ENCODE measurements at regions not wholly inside any gene's neighbourhood (a gene's known extent, or its start where the extent isn't known, plus 50 kb on each side); places are given as distances from the start of the nearest gene placed in this dataset.

DNA sequence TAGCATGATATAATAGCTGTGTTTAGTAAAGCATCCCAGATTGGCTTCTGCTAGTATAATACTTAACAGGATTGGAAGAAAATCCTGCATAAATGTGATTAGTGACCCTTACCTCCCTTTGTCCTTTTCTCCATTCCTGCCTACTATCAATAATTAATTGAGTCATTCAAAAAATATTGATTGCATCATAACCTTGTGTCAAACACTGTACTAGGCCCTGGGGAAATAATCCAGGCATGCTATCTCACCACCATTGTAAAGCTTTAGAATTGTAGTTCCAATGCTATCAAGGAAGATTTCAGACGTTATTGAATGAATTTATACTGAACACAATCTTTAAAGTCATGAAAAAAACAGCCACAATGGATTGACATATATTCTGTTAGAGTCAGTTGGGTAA is 378.6 kb upstream of the DDHD1 start (continued):
- TF ChIP-seq, protein P1, sequence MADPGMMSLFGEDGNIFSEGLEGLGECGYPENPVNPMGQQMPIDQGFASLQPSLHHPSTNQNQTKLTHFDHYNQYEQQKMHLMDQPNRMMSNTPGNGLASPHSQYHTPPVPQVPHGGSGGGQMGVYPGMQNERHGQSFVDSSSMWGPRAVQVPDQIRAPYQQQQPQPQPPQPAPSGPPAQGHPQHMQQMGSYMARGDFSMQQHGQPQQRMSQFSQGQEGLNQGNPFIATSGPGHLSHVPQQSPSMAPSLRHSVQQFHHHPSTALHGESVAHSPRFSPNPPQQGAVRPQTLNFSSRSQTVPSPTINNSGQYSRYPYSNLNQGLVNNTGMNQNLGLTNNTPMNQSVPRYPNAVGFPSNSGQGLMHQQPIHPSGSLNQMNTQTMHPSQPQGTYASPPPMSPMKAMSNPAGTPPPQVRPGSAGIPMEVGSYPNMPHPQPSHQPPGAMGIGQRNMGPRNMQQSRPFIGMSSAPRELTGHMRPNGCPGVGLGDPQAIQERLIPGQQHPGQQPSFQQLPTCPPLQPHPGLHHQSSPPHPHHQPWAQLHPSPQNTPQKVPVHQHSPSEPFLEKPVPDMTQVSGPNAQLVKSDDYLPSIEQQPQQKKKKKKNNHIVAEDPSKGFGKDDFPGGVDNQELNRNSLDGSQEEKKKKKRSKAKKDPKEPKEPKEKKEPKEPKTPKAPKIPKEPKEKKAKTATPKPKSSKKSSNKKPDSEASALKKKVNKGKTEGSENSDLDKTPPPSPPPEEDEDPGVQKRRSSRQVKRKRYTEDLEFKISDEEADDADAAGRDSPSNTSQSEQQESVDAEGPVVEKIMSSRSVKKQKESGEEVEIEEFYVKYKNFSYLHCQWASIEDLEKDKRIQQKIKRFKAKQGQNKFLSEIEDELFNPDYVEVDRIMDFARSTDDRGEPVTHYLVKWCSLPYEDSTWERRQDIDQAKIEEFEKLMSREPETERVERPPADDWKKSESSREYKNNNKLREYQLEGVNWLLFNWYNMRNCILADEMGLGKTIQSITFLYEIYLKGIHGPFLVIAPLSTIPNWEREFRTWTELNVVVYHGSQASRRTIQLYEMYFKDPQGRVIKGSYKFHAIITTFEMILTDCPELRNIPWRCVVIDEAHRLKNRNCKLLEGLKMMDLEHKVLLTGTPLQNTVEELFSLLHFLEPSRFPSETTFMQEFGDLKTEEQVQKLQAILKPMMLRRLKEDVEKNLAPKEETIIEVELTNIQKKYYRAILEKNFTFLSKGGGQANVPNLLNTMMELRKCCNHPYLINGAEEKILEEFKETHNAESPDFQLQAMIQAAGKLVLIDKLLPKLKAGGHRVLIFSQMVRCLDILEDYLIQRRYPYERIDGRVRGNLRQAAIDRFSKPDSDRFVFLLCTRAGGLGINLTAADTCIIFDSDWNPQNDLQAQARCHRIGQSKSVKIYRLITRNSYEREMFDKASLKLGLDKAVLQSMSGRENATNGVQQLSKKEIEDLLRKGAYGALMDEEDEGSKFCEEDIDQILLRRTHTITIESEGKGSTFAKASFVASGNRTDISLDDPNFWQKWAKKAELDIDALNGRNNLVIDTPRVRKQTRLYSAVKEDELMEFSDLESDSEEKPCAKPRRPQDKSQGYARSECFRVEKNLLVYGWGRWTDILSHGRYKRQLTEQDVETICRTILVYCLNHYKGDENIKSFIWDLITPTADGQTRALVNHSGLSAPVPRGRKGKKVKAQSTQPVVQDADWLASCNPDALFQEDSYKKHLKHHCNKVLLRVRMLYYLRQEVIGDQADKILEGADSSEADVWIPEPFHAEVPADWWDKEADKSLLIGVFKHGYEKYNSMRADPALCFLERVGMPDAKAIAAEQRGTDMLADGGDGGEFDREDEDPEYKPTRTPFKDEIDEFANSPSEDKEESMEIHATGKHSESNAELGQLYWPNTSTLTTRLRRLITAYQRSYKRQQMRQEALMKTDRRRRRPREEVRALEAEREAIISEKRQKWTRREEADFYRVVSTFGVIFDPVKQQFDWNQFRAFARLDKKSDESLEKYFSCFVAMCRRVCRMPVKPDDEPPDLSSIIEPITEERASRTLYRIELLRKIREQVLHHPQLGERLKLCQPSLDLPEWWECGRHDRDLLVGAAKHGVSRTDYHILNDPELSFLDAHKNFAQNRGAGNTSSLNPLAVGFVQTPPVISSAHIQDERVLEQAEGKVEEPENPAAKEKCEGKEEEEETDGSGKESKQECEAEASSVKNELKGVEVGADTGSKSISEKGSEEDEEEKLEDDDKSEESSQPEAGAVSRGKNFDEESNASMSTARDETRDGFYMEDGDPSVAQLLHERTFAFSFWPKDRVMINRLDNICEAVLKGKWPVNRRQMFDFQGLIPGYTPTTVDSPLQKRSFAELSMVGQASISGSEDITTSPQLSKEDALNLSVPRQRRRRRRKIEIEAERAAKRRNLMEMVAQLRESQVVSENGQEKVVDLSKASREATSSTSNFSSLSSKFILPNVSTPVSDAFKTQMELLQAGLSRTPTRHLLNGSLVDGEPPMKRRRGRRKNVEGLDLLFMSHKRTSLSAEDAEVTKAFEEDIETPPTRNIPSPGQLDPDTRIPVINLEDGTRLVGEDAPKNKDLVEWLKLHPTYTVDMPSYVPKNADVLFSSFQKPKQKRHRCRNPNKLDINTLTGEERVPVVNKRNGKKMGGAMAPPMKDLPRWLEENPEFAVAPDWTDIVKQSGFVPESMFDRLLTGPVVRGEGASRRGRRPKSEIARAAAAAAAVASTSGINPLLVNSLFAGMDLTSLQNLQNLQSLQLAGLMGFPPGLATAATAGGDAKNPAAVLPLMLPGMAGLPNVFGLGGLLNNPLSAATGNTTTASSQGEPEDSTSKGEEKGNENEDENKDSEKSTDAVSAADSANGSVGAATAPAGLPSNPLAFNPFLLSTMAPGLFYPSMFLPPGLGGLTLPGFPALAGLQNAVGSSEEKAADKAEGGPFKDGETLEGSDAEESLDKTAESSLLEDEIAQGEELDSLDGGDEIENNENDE (IDR thresholded peaks at IDR 0.05; ENCODE audit: insufficient replicate concordance, low read length): no peak
- TF ChIP-seq CBX8 (IDR thresholded peaks at IDR 0.05; ENCODE audit: borderline replicate concordance, low read depth, low read length) (no peak), CTBP2 (IDR thresholded peaks at IDR 0.05; ENCODE audit: borderline replicate concordance, insufficient read depth, insufficient read length, low read length) (no peak)

All from H1 (cell line).